Kidney tubule cell (primary cell): ENCODE measurements at regions not wholly inside any gene's neighbourhood (a gene's known extent, or its start where the extent isn't known, plus 50 kb on each side); places are given as distances from the start of the nearest gene placed in this dataset.

ENCODE experiments used
- DNase-seq: peaks from one replicate; pipeline ENCODE4 v3.0.0-alpha.2; 2018; ENCODE audit warnings: low spot score

DNA sequence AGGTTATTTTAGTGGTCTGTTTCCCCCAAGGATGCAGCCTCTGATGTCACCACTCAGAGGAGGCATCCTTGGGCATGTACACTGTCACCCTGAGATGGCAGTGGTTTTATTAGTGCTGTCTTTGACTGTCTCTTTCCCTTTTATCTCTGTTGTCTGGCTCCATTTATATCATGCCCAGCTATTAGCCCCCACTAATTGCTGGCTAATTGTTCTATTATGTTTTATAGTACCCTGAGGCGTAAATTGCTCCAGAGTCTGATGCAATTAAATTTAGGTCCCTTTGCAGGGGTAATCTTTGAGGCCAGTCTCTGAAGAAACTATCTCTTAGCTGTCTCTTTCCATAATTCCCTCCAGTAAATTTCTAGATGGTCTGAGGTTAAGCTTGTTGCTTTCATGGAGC lies 301.0 kb upstream of the KLHL29 start:
- DNase-seq, result no peak

DNA sequence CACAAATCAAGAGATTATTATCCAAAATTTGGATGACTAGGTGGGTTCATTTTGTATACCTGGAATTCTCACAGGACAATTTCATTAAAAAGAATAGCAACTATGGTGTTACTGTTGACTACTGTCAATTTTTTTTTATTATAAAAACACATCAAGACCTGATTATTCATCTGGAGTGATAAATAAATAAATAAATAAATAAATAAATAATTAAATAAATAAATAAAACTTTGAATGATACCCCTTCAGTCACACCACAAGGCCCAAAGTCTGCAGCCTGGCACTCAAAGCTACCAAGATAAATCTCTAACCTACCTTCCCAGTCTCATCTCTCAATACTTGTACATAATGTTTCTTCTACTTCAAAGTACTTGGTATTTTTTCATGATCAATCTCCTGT lies 294.0 kb upstream of the KLHL29 start:
- no peak for DNase-seq

DNA sequence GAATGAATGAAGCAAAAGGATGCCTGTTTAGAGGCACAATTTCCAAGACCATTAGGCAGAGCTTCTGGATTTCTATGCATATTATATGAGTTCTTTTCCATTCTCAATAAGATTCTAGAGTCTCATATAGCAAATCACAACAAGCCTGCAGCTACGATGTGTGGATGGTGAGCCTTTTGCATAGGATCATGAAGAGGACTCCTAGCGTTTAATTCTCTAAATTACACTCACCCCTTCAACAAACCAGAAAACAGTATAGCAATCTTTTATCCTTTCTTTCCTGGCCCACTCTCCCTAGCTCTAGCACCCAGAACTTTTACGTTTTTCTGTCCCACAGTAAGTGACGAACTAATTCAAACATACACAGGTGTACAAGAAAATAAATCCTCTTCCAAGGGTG lies 293.1 kb upstream of the KLHL29 start:
- DNase-seq, result no peak

- DNase-seq, result peak; percentile 46
Observed at GRCh38 chr2:23092831-23093230, 292.1 kb upstream of the KLHL29 start.

DNA sequence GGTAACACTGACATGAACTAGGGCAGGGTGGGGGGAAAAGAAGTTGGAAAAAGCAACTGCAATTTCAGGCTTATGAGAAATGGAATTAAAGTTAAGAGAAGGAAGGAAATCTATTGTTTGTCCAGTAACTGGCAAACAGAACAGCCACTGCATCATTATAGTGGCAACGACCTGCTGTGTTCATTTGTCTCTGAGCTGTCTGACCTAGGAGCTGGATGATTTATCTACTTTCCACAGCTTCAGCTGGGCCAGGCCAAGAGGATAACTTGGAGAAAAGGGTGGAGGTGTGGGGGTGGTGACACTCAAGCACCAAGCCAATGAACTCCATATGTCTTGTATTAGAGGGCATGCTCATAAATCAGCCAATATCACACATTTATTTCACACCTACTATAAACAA lies 291.5 kb upstream of the KLHL29 start:
- no peak for DNase-seq

DNA sequence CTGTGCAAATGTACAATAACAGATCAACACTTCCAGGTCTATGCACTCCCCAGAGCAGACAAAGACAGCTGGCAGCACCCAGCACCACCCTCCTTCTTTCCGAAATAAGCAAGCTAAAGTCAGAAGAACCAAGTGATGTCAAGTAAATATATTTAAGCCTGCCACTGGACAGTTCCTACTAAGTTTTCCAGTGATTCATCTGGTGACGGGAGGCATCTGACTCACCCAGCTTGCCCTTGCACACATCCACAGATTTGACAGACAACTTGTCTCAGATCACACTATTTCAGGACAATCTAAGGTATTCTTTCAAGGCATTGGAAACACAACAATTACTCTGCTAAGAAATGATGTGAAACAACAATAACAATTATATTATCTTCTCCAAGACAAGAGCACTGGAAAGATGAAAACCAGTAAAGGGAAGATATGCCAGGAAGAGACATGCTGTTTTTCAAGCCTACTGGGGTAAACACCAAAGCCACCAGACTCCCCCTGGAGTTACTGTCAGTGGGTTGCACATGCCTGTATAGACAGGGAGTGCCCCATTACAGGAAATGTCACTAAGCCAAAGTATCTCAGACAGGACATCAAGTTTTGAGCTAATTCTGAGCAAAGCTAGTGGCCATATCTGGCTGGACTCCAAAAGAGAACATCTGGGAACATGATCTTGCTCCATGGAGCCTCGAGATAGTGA lies 287.9 kb upstream of the KLHL29 start:
- peak; percentile 44 for DNase-seq

GRCh38 chr2:23100406-23100805 lies 284.6 kb upstream of the KLHL29 start:
- DNase-seq, result no peak

GRCh38 chr2:23106242-23106785 lies 278.7 kb upstream of the KLHL29 start:
- DNase-seq, result no peak

- DNase-seq, result no peak
Observed at GRCh38 chr2:23107327-23107941, 277.5 kb upstream of the KLHL29 start.

GRCh38 chr2:23111263-23111662 lies 273.7 kb upstream of the KLHL29 start:
- DNase-seq, result no peak

DNA sequence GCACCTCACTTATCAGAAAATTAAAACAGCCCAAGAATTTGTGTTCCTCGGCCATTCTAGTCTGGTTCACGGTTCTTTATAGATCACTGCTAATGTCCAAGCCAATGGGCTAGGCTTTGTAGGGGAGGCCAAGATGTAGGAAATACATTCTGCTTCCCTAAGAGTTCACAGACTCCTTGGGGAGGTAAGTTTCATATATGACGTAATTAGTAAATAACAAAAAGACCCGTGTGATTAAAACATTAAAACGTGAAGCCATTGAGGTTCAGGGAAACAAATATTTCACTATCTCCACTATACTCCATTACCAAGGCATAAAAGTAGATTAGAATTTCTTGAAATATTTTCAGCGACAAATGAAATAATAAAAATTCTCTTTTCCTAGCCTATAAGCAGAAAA lies 272.5 kb upstream of the KLHL29 start:
- no peak for DNase-seq

GRCh38 chr2:23114299-23114698 lies 270.7 kb upstream of the KLHL29 start:
- peak; percentile 42 for DNase-seq

GRCh38 chr2:23118313-23118712 lies 266.7 kb upstream of the KLHL29 start:
- no peak for DNase-seq

DNA sequence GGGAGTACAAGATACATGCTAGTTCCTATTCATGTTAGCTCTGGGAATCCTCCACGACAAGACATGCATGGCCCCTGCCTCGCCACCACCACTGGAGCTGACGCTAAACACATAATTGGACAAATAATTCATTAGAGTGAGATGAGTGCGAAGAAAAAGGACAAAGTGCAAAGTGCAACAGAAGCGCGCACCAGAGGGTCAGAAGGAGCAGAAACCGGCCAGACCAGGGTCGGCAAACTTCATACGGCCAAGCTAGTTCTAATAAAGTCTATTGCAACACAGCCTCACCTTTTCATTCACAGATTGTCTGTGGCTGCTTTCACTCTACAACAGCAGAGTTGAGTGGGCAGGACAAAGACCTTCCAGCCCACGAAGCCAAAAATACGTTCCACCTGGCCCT lies 266.1 kb upstream of the KLHL29 start:
- no peak for DNase-seq

DNA sequence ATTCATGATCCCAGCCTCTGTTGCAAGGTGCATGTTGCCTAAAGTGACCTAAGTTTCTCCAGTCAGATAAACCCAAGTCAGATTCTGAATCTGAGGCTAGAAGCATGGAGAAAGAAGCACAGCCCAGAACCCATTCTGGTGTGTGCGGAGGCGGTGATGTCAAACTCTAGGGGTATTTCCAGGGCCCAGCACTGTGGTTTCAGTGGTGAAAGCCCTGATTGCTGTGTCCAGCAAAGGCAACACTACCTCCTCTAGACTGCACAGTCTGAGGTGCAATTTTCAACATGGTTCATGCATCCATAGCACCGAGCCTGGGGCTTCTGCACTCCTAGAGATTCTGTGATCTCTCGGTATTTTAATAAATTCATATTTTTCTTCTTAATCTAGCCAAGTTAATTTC lies 264.8 kb upstream of the KLHL29 start:
- no peak for DNase-seq

- peak; percentile 40 for DNase-seq
Observed at GRCh38 chr2:23121968-23122648, 262.9 kb upstream of the KLHL29 start.

GRCh38 chr2:23122681-23123215 lies 262.2 kb upstream of the KLHL29 start:
- peak; percentile 64 for DNase-seq

GRCh38 chr2:23123686-23124085 lies 261.3 kb upstream of the KLHL29 start:
- DNase-seq, result no peak

GRCh38 chr2:23124214-23124750 lies 260.7 kb upstream of the KLHL29 start:
- no peak for DNase-seq

- no peak for DNase-seq
Observed at GRCh38 chr2:23127465-23127864, 257.5 kb upstream of the KLHL29 start.

GRCh38 chr2:23128684-23129292 lies 256.2 kb upstream of the KLHL29 start:
- DNase-seq, result no peak

DNA sequence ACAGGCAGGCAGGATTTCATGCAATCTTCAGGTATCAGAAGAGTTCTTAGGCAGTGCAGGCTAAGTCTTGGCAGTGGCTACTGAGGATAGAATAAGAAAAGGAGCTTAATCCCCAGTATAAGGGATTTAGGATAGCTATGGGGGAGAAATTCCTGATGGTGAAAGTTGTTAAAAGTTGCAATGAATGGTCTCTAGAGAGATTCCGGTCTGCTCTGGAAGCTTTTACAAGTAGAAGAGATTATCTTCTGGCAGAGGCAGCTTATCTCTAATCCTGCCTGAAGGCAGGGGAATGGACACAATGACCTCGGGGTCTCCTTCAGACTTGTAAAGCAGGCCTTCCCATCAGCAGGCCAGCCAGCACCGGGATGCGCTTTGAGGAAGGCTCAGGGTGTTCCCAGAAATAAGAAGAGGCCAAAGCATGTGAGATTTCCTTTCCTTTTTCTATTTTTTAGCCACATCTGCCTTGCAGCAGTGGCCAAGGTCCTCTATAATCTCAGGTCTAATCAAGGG lies 253.9 kb upstream of the KLHL29 start:
- DNase-seq, result no peak
